GM19238 (cell line): ENCODE measurements at regions not wholly inside any gene's neighbourhood (a gene's known extent, or its start where the extent isn't known, plus 50 kb on each side); places are given as distances from the start of the nearest gene placed in this dataset.

Source experiments
- DNase-seq: peaks from one replicate; pipeline ENCODE4 v3.0.0; 2011; ENCODE audit warnings: low spot score; ENCODE audit not compliant: insufficient read length

DNA sequence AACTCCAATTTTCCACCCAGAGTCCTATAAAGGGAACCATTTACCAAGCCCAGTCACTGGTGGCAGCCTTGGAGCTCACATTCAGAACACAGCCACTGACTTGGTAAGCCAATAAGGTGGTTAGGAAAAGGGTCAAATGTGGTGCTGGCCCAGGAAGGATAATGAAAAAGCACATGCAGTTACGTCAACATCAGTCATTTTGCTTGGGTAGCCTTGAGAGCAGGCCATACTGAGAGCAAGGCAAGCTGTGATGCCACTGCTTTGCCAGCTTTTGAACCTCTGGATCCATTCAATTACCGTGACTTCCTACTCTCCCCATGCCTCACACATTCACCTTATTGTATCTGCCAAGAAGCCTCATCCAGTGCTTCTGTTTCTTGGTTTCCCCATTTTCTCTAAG is 253.6 kb downstream of the OPA1 start:
- no peak for DNase-seq

DNA sequence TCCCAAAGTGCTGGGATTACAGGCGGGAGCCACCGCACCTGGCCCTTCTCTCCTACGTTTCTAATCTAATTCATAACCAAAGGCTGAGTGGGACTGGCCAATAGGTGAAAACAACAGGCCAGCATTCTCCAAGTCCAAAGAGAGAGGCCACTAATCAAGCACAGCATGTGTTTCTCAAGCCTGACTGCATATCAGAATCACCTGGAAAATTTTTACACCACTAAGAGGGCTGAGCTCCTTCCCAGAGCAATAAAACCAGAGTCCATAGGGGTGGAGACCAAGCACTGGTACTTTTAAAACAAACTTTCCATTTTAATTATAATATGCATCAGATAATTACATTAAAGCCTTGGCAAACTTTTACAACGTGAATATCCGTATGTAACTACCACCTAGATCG is 254.4 kb downstream of the OPA1 start:
- DNase-seq: no peak

DNA sequence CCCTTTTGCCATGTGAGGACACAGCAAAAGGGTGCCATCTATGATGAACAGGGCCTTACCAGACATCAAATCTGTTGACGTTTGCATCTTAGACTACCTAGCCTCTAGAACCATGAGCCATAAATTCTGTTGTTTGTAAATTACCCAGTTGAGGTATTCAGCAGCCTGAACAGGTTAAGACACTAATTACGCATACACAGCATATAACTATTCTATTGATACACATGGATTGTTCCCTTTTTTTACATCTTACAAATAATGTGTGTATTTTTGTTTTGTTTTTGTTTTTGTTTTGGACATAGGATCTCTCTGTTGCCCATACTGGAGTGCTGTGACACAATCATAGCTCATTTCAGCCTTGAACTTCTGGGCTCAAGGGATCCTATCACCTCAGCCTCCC is 255.5 kb downstream of the OPA1 start:
- no peak for DNase-seq

DNA sequence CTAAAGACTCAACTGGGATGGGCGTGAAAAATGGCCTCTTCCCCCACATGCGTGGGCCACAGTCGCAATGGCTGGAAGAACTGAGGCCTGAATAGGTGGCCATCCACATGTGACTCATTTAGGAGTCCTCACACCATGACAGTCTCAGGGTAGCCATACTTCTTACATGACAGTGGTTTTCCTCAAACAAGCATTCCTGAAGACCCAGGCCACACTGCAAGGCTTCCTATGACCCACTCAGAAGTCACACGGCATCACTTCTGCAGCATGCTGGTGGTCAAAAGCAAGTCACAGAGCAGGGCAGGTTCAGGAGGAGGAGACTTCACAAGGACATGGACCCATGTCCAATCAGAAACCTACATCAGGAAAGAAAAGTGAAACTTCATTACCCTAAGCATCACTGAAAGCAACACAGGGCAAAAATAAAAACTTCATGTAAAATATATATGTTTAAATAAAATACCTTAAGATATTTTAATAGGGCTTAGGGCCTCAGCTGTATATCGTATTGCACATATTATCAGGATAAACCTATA is 257.1 kb downstream of the OPA1 start:
- DNase-seq: no peak

DNA sequence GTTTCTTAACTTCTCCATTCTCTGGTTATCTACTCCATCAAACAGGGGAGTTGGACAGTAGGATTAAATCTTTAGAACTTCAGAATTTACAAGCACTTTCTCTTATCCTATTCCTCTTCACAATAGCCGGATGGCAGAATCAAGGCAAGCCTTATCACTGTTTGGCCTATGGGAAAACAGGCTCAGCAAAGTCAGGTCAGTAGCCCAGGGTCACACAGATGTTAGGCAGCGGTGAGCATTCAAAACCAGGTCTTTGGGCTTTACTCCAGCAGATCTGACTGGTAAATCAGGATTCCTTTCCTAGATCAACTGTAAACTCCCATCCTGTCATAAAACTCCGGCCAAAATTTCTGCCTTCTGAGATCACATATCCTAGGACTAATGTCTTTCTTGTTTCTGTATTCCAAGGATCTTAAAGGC is 258.4 kb downstream of the OPA1 start:
- no peak for DNase-seq

DNA sequence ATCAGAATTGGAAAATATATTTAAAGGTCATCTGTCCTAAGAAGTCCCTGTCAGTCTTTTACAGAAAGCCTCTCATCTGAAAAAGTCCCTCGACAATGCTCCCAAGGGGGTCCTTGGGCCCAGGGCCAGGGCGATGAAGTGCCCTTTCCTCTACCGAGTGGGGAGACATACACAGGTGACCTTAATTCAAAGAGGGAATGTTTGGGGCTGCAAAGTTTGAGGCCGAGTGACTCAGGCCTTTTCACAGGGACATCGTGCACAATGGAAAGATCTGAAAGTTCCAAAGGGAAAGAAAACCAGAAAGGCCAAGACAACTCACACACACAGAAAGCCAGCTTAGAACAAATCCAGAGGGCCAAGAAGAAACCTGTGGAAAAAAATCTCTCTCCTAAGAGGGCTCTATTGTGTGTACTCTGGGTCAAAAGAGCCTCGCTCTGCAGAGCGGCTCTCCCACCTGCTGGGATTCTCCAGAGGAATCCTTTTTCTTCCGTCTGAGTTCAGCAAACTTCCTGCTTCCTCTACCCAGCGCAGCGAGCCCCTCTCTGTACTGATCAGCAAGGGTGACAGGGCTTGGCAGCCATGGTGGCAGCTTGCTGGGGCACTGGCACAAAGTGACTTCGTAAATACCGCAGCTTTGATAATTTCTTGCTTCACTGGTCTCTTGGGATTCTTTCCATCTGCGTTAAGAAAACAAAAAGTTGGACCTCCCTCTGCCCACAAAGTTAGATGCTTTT is 259.1 kb downstream of the OPA1 start:
- DNase-seq: no peak

DNA sequence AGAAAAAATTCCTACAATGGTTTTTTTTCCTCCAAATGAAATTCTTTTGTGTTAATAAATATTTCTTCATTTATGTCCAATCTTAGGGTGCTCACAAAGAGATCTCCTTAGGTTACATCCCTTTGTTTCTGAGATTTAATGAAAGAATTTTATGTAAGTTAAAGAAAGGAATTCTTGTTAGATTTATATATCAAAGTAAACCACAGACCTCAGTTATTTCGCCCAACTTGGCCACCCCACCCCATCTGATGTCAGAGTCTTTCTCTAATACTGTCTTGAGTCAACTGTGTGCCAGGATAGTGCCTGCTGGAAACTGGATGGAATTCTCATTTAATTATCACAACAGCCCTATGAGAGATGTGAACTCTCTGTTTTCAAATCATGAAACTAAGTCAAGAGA is 259.9 kb downstream of the OPA1 start:
- no peak for DNase-seq

DNA sequence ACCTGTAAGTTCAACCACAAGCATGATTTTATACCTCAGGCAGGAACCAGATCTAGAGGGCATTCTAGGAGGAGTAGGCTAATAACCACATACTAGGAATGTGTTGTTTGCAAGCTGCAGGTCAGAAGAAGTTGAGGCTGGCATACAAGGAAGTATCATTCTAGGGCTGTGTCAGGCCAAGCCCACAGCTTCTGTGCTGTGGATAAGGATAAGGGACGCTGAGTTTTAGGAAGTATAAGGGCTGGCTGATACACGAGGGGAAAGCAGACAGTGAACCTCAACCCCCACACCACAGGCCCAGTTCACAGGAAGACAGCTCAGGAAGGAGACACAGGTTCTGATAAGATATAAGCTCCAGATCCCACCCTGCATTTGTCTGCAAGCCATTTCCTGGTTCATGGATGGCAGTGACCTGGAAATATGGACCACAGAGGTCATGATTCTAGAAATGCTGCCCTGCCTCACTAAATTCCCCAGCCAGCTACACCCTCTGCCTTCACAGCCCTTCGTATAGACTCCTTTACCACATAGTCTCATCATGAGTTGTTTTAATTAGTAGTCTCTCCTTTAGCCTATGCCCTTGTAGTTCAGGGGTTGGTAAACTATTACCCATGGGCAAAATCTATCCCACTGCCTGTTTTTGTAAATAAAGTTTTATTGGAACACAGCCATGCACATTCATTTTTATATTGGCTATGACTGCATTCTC is 260.7 kb downstream of the OPA1 start:
- no peak for DNase-seq

DNA sequence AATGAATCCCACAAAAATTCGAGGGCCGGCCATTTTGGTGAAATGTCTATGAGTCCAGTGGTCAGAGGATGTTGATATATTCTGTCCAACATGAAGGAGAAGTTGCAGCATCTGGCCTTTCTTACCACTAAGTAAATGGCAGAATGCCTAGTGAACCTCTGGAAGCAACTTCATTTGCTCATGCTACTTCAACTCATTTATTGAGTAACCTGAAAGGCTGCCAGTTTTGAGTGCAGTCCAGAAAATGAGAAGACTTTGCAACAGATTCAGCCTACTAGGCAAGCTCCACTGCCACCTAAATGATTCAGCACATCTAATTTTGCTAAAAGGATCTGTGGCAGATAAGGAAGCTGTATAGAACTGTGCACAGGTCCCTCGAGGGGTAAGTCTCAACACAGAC is 265.0 kb downstream of the OPA1 start:
- DNase-seq: no peak

DNA sequence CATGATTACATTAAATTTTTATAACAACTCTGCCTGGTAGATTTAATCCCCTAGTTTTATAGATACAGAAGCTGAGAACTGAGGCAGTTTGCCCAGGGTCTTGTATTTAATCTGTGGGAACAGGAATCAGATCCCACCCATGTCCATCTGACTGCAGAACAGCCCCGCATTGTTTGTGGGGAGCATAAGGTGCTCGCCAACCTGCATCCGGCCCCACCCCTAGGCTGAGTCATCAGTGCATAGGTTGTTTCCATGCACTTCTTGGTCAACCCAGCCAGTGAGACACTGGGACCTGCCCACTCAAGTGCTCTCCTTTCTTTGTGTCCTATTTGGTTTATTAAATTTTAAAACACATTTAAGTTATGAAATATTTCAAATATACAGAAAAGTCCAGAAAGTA is 266.2 kb downstream of the OPA1 start:
- DNase-seq: no peak

DNA sequence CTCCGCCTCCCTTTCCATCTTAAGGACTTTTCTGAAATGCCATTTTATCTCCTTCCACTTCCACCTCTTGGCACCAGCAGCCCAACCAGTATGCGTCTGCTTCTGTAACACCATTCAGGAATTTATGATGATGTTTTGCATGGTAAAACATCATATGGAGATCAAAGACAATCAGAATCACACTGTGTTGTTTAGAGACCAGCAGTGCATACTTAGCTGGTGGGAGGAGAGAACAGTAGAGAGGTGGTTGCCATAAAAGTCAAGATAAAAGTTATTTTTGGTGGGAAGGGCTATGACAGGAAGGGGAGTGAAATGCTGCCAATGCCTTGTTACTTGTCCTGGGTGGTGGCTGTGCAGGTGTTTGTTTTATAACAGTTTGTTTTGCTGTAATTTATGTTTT is 268.0 kb downstream of the OPA1 start:
- no peak for DNase-seq

DNA sequence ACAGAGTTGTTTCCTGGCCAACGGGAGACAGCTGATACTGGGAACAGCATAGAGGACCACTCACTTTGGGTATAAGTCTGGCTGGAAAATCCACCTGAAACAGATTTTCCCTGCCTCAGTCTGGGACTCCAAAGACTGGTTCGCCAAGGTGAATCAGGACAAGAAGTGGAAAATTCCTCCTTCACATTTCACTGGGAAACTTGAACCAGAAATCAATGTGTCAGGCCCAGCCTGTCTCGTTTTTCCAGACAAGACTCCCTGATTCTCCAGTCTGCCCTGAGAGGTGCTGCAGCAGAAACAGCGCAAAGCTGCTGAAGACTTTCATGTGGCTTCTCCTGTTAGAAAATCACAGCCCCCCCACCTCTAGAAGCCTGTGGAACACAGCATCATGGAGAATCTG is 269.8 kb downstream of the OPA1 start:
- DNase-seq: no peak

DNA sequence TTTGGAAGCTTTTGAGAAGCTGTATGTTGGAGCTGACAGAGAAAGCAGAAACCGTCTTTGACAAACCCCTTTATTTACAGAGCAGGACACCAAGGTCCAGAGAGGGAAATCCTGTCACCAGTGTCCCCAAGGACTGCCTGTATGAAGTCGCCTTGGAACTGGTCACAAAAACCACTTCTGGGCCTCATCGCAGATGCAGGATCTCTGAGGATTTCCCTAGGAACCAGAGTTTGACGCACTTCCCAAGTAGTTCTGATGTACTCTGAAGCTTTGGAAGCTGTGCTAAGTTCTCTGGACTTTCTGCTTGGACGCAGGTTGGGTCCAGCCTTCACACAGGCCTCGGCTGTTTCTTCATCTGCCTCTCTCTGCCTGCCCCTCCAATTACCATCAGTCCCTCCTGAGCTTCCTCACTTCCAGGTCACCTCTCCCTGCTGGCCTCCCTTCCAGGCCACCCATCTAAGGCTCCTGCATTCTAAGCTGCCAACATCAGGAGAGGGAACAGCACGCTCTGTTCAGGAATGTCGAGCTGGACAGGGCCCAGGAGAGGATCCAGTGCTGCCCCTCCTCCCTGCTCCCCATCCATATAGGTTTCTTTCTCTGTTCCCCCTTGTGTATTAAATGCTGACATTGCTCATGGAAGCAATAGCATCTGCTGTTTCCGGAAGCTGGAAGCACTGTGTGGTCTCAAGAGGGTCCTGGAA is 270.8 kb downstream of the OPA1 start:
- no peak for DNase-seq

DNA sequence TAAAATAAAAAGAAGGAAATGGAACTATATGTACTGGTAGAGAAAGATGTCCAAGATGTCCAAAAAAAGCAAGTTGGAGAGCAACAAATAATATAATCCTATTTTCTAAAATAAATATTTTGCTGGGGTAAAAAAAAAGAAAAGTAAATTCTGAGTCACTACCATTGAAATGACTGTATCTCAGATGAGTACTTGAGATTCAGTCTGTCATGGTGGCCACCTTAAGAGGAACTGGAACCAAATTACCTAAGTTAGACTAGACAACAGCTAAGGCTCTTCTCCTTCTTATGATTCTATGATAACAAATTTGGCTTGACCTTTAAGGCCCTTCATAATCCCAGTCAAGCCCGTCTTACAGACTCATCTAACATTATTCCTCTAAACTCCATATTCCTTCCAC is 270.6 kb upstream of the HES1 start:
- peak; percentile 38 for DNase-seq

DNA sequence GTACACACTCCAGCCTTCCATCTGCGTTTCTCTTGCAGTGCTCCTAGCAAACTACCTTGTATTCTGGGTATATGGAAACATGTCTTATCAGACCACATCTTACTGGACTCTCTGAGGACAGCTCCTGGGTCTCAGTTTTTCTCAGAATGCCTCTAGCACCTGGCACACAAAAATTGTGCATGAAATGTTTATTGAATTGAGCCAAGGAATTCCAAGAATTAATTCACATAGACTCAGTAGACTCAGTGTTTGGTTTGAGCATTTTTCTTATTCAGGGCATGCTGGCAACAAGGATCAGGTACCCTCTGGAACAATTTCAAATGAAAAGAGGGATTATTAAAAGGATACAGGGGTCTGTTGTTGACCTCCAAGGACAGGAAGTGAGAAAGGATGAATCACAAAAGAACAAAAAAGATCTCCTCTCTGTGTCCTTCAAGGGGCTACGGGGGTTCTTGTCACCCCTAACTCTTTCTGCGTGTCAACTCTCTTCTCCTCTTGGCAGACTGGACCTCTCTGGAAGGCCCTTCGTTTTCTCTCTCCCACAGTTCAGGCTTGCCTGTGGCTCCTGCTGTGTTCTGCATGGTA is 270.0 kb upstream of the HES1 start:
- DNase-seq: no peak

DNA sequence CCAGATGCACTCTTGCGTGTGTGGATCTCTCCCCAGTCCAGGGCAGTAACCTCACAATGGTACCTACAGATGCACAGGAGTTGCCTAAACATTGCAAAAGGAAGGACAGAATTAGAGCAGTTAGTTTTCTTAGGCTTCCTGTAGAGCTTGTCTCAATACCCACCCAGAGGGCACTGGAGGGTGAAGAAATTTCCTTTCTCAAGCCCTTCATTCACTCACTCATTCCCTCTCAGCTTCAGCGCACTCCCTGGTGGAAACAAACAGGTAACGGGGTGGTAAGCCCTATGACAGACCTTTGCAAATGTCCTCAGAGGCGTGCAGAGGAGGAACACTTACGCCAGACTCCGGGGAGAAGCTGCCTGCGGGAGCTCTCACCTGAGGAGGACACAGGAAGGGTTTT is 267.4 kb upstream of the HES1 start:
- no peak for DNase-seq

DNA sequence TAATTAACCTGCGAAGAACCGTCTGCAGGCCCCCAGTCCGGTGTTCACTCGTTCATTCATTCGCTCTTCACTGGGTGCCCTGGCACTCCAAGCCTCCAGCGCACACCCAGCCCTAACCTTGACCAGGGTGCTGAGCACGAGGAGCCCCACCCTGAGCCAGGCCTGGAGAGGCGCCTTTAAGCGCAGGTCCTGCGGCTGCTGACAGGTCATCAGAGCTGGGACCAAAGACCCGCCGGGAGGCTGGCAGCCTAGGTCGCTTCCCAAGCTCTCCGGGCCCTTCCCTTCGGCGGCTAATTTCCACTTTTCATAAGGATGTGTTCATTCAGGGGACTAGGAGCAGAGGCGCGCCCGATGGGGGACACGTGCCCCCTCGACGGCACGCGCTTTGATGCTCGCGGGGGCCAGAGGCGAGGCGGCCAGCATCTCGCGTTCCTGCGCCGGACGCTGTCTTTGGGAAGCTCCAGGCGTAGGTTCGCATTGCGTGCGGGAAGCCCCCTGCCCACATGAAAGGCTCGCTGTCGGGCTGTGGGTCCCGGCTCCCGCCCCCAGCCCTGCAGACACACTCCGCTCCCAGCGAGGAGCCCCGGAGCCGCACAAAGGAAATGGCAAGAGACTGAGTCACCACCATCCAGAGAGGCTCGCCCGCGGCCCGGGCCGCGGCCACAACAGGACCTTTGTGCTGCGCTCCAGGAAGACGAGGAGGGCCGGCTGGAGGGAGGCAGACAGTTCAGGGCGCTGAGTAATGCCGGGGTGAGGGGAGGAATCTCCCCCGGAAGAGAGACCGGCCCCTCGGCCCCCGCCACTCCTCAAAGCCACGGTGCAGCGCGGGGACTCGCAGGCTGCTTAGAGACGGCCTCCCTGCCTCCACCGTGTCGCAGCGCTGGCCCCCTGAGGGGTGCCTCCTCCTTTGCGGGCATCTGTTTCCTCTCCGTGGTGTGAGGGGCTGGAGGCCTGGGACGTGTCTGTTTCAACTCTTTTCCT is 266.4 kb upstream of the HES1 start:
- DNase-seq: no peak

DNA sequence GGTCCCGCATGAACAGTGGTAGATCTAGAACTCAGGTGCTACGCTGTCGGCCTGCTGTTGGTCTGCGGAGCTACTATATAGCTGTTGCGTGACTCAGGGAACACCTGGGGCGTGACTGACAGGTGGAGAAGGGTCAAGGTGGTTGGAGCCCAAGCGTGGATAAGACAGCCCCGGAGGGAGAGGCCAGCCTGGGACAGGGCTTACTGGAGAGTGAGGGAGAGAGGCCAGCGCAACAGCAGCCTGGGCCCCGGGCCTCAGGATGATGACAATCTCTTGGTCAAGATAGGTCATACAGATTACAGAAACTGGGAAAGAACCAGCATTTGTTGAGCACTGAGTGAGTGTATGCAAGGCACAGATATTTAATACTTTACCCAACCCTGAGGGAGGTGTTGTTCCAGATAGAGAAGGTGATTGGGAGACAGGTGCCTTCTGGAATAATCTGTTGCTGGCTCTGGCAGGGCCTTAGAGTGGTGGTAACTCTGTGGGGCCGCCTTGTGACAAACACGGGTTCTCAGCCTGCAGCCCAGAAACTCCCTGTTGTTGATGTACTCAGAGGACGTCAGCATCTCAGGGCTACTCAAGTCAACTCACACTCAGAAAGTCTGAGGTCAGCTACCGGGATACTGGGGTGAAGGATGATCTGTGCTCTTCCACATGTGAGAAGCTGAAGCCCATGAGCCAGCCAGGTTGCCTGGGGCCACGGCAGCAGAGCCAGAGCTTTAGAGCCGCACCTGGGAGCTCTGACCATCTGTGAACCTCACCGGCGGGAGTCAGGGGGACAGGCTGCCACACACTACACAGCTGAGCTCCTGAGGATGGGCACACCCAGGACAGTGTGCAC is 265.4 kb upstream of the HES1 start:
- no peak for DNase-seq

DNA sequence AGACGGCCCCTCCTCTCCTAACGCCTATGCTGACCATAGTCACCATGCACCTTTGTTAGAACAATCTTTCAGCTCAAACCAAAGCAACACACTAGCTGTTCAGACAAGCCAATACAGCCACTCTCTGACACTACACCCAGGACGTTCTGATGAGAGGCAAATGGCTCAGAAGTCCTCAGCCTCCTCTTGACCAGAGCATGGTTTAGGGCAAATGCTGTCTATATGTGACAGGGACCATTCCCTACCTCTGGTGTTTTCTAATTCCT is 264.8 kb upstream of the HES1 start:
- no peak for DNase-seq

DNA sequence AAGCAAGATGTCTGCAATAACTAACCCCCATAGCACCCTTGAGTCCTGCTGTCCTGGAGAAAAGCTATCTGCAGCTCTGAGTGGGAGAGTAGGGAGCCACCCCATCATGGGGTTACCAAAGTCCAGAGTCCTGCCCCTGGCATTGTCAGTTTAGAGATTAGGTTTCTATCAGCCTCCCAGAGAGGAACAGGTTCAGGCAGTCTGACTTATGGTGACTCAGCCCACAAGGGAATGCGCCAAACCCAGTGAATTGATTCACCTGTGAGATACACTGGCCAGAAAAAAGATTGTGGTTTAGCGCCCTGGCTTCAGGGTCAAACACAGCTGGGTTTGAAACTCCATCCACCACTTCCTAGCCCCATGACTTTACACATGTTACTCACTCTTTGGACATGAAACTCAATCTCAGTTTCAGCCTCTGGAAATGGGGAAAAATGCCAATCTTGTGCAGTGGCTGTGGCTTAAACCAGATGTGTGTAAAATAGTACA is 263.6 kb upstream of the HES1 start:
- peak; percentile 30 for DNase-seq
